Posterior vena cava (tissue), 2 donors: ENCODE measurements at regions not wholly inside any gene's neighbourhood (a gene's known extent, or its start where the extent isn't known, plus 50 kb on each side); places are given as distances from the start of the nearest gene placed in this dataset.
A peak's percentile ranks its signal among the peaks of the same experiment; 100 is the strongest.

Source experiments
- DNase-seq: peaks from one replicate; pipeline ENCODE4 v3.0.0-alpha.2; 2020; ENCODE audit warnings: low spot score
- intact Hi-C, 2 donors: fragments of 100-400 bp; cut with DNase I; formaldehyde crosslinking; loops; one replicate each; pipeline versions ENCODE4 v1.14.1 to v1.14.2; 2022 to 2023
- donor health status: DM: yes; HTN: yes; CAD: no.
- donor health status: DM: yes; HTN: yes; CAD: no.

DNA sequence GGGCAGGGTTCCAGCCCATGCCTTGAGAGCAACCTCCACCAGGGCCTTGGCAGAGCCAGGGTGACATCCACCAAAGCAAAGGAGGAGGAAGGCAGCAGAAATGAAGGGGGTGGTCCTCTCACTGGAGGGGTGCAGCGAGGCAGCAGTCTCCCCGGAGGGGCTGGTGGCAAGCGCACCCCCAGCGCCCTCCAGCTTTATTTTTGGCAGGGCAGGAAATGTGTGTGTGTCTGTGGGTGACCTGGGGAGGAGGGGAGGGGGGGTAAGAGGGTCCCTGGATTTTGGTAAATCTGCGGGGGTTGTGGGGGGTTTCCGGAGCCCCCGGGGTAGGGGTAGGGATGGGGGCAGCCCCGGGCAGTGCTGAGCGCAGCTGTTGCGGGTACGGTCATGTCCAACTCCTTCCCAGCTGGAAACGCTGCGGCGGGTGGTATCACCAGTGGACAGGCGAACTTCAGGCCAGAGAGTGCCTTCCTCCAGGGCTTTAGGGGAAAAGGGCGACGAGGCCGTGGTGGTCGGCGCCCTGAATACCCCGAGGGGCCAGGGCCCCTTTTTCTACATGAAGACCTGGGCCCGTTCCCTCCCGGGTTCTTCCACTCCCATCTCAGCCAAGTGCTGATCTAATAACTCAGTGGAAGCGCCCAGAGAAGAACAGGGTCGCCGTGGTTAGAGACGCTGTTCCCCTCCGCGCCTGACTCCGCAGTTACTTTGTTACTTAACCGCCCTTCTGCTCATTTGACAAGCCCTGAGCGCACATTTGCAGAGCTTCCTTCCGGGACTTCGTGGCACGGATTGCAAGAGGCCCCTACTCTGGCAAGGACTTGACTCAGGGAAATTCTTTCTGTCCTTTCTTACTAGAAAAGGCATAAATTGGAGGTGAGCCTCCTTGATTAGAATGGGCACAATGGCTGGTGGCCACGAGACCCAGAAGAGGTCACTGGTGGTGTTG, 55.2 kb downstream of the FOS start:
- intact Hi-C loops = no loop called here
- DNase-seq = peak; percentile 86

DNA sequence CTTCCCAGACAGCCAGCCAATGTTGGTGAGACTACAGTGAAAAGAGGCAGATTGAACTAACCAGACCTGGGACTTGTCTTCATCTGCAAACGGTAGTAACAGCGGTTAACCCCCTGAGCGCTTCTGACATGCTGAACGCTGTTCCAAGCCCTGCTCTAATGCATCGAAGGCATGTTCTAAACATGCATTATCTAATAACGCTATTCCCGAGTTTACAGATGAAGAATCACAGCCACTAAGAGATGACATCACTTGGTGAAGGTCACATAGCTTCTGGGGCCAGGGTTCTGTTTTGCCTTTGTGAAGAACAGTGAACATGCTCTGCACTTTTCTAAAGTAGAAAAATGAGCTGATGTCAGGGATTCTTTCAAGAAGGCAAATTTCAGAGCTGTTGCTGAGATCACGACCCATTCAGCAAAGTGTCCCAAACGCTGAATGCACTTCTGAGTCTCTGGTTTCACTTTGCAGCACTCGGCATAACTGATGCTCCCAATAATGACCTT, 56.0 kb downstream of the FOS start:
- intact Hi-C loops = no loop called here
- no peak for DNase-seq

DNA sequence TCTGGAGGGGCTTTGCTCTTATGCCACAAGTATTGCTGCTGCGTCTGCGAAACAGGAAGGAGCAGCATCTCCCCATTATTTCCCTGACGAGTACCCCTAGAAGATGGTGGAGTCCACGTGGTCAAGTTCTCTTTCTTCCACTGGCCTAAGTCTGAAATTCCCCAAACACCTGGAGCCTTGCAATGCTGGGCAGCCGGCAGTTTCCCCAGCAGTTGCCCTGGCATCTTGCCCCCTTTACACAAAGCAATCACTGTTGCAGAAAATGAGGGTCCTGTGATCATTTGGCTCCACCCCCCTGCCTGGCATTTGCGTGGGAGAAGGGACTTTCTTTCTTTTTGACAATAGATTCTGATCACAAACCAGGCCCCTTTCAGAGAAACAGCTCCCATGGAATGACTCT, 56.9 kb downstream of the FOS start:
- intact Hi-C loops = no loop called here
- no peak for DNase-seq

- intact Hi-C loops = no loop called here
- no peak for DNase-seq
Measured at GRCh38 chr14:75338398-75338797, 59.8 kb downstream of the FOS start.

- intact Hi-C loops = no loop called here
- no peak for DNase-seq
Measured at GRCh38 chr14:75339059-75339458, 60.4 kb downstream of the FOS start.

GRCh38 chr14:75340921-75341320, 62.3 kb downstream of the FOS start:
- intact Hi-C loops = loop anchor here in 1 of 2 donors (10.0 kb wide), 1 partner anchor 504 kb away; no protein-coding TSS in a partner anchor
- DNase-seq = peak; percentile 95

GRCh38 chr14:75341620-75342019, 63.0 kb downstream of the FOS start:
- no peak for DNase-seq
- intact Hi-C loops = loop anchor here in 1 of 2 donors (10.0 kb wide), 1 partner anchor 503 kb away; no protein-coding TSS in a partner anchor

DNA sequence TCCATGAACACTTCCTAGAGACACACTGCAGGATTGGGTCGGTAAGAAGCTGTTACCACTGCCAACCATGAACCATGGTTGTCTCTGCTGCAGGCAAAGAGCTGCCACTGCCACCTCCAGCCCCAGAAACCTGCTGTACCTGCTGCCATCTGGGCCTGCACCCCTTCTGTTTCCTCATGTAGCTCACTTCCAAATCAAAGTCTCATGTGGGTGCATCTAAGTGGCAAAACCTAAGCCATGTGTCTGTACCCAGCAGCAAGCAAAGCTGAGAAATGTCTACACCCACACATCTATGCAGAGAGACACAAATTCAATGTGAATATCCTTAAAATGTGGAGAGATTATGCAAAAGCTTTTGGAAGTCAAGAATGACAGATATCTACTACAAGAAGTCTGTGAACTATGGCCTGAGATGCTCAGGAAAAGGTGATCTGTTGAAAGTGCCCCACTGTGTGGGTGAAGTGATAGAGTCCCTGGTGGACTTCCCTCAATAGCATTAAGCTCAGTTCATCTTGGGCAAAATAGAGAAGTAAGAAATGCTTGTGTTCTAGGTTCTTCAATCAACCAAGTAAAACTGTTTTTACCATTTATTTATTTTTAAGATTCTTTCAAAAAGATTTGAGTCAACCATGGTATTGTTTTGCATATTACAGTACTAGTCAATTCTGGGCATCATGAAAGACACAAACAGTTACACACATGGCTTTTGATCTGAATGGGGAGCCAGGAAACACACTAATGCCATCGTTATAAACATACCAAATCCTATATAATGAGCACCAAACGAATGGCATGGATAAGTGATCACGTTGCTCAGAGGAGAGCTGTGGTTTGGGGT, 64.4 kb downstream of the FOS start:
- intact Hi-C loops = loop anchor here in 1 of 2 donors (10.0 kb wide), 1 partner anchor 502 kb away; no protein-coding TSS in a partner anchor
- no peak for DNase-seq

DNA sequence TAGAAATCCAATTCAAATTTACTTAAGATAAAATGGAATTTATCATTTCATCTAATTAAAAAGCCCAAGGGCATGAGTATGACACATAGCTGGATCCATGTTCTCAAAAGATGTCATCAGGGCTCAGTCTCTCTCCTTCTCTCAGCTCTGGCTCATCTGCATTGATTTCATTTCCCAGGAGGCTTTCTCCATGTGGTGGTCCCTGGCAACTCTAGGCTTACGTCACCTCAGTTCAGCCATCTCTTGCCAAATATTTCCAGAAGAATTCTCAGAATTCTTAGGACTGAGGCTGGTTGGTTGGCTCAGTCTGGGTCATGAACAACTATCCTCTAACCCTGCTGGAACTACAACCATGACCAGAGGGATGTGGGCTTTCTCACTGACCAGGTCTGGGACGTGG, 65.3 kb downstream of the FOS start:
- intact Hi-C loops = loop anchor here in 1 of 2 donors (10.0 kb wide), 1 partner anchor 501 kb away; no protein-coding TSS in a partner anchor
- no peak for DNase-seq

GRCh38 chr14:75344411-75344810, 65.8 kb downstream of the FOS start:
- intact Hi-C loops = loop anchor here in 1 of 2 donors (10.0 kb wide), 1 partner anchor 500 kb away; no protein-coding TSS in a partner anchor
- no peak for DNase-seq

- no peak for DNase-seq
- intact Hi-C loops = no loop called here
Measured at GRCh38 chr14:75350505-75351060, 72.0 kb downstream of the FOS start.

GRCh38 chr14:75359098-75359497, 68.7 kb upstream of the JDP2 start:
- no peak for DNase-seq
- intact Hi-C loops = no loop called here

- intact Hi-C loops = no loop called here
- no peak for DNase-seq
Measured at GRCh38 chr14:75361041-75361440, 66.8 kb upstream of the JDP2 start.

- intact Hi-C loops = no loop called here
- peak; percentile 85 for DNase-seq
Measured at GRCh38 chr14:75361751-75362433, 65.9 kb upstream of the JDP2 start.

DNA sequence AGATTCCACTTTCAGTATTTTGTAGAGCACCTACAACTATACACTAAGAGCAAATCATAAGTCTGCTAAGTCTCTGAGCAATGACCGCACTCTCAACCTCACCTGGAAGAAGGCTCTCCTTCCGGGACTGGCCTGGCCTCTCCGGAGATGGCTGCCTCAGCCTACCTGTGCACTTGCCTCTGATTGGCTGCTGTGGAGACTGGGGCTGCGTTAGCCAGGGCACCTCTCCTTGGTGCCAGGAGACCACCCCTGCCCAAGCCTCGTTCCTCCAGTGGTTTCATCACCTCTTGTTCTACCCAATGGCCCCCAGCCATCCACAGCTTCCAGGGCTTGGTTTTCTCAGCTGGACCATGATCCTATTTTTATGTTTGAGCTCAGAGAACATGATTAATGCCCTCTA, 64.7 kb upstream of the JDP2 start:
- intact Hi-C loops = no loop called here
- DNase-seq = no peak

- no peak for DNase-seq
- intact Hi-C loops = no loop called here
Measured at GRCh38 chr14:75363570-75364227, 64.1 kb upstream of the JDP2 start.

GRCh38 chr14:75365116-75365515, 62.7 kb upstream of the JDP2 start:
- intact Hi-C loops = no loop called here
- no peak for DNase-seq

GRCh38 chr14:75366963-75367362, 60.9 kb upstream of the JDP2 start:
- DNase-seq = no peak
- intact Hi-C loops = loop anchor here in 1 of 2 donors (1.0 kb wide), 1 partner anchor 13 kb away; no protein-coding TSS in a partner anchor
